ENCODE measurements at regions not wholly inside any gene's neighbourhood (a gene's known extent, or its start where the extent isn't known, plus 50 kb on each side); places are given as distances from the start of the nearest gene placed in this dataset.
"Not testable (repeated sequence)": the region's sequence is repeated elsewhere in the genome, so short reads cannot be mapped to it uniquely, and the experiment has no call there.

GRCh38 chr1:102715150-102715549 lies 393.2 kb downstream of the COL11A1 start:
- no peak for DNase-seq (ENCODE audit: low read depth)
- no peak for TF ChIP-seq CTCF (IDR thresholded peaks at IDR 0.05; ENCODE audit: insufficient read depth, low read length, poor library complexity, severe bottlenecking)
- H3K36me3 ChIP-seq (ENCODE audit: control insufficient read depth, insufficient read depth, low read length) = no peaks in the 10 kb centered on the region
- no peaks in the 10 kb centered on the region for H3K27me3 ChIP-seq (ENCODE audit: control insufficient read depth, insufficient read depth, low read length)
- no peak overlapping the region for H3K4me3 ChIP-seq (ENCODE audit: low read depth, low read length)

GRCh38 chr1:102699524-102699923 lies 408.8 kb downstream of the COL11A1 start:
- Histone ChIP-seq H3K36me3 (ENCODE audit: control insufficient read depth, insufficient read depth, low read length) (no peaks in the 10 kb centered on the region), H3K27me3 (ENCODE audit: control insufficient read depth, insufficient read depth, low read length) (no peaks in the 10 kb centered on the region), H3K4me3 (ENCODE audit: low read depth, low read length) (no peak overlapping the region)
- no peak for TF ChIP-seq CTCF (IDR thresholded peaks at IDR 0.05; ENCODE audit: insufficient read depth, low read length, poor library complexity, severe bottlenecking)
- DNase-seq (ENCODE audit: low read depth) = no peak

DNA sequence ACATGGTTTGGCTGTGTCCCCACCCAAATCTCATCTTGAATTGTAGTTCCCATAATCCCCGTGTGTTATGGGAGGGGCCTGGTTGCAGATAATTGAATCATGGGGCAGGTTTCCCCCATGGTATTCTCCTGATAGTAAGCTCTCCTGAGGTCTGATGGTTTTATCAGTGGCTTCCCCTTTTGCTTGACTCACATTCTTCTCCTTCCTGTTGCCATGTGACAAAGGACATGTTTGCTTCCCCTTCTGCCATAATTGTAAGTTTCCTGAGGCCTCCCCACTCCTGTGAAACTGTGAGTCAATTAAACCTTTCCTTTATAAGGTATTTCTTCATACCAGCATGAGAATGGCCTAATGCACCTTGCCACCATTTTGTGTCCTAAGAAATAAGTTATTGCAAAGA lies 415.0 kb downstream of the COL11A1 start:
- no peak for TF ChIP-seq CTCF (IDR thresholded peaks at IDR 0.05; ENCODE audit: insufficient read depth, low read length, poor library complexity, severe bottlenecking)
- no peak for DNase-seq (ENCODE audit: low read depth)

DNA sequence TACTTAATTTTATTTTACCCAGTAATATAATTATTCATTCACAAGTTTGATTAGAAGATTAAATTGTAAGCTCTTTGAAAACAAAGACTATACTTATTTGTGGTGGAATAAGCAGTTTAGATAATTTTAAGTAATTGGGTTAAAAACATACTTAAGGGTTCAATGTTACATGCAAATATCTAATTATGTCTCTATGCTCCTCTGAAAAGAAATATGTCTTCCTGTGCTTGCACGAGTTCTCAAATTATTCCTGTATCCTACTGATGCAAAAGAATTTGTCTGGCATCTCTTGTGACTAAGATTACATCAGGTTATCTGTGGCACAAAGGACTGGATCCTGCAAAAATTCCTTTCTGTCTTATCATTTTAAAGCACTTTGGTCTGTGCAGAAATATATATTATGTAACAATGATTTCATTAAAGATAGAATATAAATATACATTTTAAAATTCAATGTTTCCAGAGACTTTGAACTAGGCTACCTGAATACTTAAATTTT lies 416.7 kb downstream of the COL11A1 start:
- Histone ChIP-seq H3K27me3 (ENCODE audit: control insufficient read depth, insufficient read depth, low read length) (no peaks in the 10 kb centered on the region), H3K36me3 (ENCODE audit: control insufficient read depth, insufficient read depth, low read length) (no peaks in the 10 kb centered on the region), H3K4me3 (ENCODE audit: low read depth, low read length) (no peak overlapping the region)
- TF ChIP-seq CTCF (IDR thresholded peaks at IDR 0.05; ENCODE audit: insufficient read depth, low read length, poor library complexity, severe bottlenecking) = no peak
- no peak for DNase-seq (ENCODE audit: low read depth)

More for the DNA sequence above, 415.0 kb downstream of the COL11A1 start:
- Histone ChIP-seq H3K4me3 (ENCODE audit: low read depth, low read length) (no peak overlapping the region), H3K27me3 (ENCODE audit: control insufficient read depth, insufficient read depth, low read length) (no peaks in the 10 kb centered on the region), H3K36me3 (ENCODE audit: control insufficient read depth, insufficient read depth, low read length) (no peaks in the 10 kb centered on the region)

DNA sequence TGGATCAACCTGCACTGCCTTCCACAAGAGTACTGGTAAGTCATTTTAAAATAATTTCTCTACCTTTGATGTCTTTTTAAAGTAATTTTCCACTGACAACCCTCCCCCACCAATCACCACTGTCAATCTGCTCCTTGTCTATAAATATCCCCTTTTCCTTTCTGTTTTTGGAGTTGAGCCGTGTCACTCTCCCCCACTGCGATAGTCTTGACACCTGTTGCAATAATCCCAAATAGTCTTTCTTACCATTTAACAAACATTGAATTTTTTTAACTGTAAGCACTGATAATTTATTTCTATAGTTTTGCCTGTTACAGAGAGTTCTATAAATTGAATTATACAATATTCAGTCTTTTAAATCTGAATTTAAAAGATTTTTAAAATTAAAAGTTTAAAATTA lies 420.9 kb downstream of the COL11A1 start:
- Histone ChIP-seq H3K4me3 (ENCODE audit: low read depth, low read length) (no peak overlapping the region), H3K36me3 (ENCODE audit: control insufficient read depth, insufficient read depth, low read length) (no peaks in the 10 kb centered on the region), H3K27me3 (ENCODE audit: control insufficient read depth, insufficient read depth, low read length) (no peaks in the 10 kb centered on the region)
- DNase-seq (ENCODE audit: low read depth) = no peak
- TF ChIP-seq CTCF (IDR thresholded peaks at IDR 0.05; ENCODE audit: insufficient read depth, low read length, poor library complexity, severe bottlenecking) = no peak

DNA sequence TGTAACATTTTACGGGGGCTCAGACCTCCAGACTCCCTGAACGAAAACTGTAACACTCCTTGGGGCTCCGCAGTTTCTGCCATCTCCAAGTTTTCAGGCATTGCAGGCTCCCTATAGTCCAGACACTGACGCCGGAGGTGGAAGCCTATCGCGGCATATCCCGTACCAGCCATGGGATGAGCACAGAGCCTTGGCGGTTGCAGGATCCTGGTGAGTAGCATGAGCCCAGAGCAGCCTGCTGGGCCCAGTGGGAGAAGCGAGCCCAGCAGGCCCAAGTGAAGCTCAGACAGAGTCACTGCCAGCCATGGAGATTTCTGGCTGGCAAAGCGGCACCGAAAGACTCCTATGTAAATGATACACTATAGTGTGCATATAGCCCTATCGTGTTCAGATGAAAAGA lies 446.8 kb downstream of the COL11A1 start:
- no peak for TF ChIP-seq CTCF (IDR thresholded peaks at IDR 0.05; ENCODE audit: insufficient read depth, low read length, poor library complexity, severe bottlenecking)
- Histone ChIP-seq H3K27me3 (ENCODE audit: control insufficient read depth, insufficient read depth, low read length) (no peaks in the 10 kb centered on the region), H3K4me3 (ENCODE audit: low read depth, low read length) (no peak overlapping the region), H3K36me3 (ENCODE audit: control insufficient read depth, insufficient read depth, low read length) (no peaks in the 10 kb centered on the region)
- no peak for DNase-seq (ENCODE audit: low read depth)

GRCh38 chr1:102659876-102660483 lies 448.3 kb downstream of the COL11A1 start:
- DNase-seq (ENCODE audit: low read depth); H3K36me3 ChIP-seq (ENCODE audit: control insufficient read depth, insufficient read depth, low read length); H3K4me3 ChIP-seq (ENCODE audit: low read depth, low read length); H3K27me3 ChIP-seq (ENCODE audit: control insufficient read depth, insufficient read depth, low read length): not testable (repeated sequence)
